Globus pallidus (tissue), 1 donor: ENCODE measurements at regions not wholly inside any gene's neighbourhood (a gene's known extent, or its start where the extent isn't known, plus 50 kb on each side); places are given as distances from the start of the nearest gene placed in this dataset.
"Not testable (repeated sequence)": the region's sequence is repeated elsewhere in the genome, so short reads cannot be mapped to it uniquely, and the experiment has no call there.

Experiments used
- DNase-seq: peaks from one replicate; pipeline ENCODE4 v3.0.0-alpha.2; 2015; ENCODE audit warnings: low spot score

DNA sequence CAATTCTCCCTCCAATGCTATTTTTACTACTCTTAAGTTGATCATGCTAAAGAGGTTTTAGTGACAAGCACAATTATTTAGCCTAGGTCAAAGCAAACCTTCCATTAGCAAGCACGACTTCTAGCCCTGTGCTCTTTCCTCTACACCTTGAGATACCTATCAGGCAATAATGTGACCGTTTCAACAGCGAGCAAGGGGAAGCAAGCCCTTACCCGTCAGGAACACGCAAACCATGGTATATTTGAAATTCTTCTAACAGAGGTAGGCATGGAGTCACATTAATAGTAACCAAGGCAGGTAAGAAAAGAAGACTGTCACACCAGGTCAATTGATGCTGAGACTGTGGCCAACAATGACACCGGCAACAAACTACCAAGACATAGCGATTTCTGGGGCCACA lies 68.9 kb upstream of the VGLL4 start:
- no peak for DNase-seq

DNA sequence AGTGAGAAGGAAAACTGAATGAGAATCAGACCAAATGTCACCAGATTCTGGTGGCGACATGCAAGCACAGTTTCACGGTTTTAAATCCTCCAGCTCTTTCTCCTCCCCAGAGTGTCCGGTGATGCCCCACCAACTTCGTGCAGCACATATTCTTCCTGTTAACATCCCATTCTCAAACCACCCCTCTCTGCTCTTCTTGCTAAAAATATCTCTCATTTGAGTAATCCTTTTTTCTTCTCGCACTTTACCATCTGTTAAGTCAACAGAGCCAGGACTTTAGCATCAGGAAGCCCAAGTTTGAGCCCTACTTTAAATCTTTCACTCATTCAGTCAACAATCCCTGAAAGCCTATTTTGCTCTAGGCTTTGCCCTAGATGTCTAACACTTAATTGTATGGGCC lies 68.2 kb upstream of the VGLL4 start:
- no peak for DNase-seq

DNA sequence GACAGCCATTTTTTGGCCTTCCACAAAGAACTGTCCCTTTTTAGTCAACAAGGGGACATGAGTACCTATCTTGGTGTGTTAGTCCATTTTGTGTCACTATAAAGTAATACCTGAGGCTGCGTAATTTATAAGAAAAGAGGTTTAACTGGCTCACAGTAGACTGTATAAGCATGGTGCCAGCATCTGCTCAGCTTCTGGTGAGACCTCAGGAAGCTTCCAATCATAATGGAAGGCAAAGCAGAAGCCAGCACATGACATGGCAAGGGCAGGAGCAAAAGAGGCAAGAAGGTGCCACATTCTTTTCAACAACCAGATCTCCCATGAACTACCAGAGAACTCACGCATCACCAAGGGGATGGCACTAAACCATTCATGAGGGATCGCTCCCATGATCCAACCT lies 66.1 kb upstream of the VGLL4 start:
- no peak for DNase-seq

DNA sequence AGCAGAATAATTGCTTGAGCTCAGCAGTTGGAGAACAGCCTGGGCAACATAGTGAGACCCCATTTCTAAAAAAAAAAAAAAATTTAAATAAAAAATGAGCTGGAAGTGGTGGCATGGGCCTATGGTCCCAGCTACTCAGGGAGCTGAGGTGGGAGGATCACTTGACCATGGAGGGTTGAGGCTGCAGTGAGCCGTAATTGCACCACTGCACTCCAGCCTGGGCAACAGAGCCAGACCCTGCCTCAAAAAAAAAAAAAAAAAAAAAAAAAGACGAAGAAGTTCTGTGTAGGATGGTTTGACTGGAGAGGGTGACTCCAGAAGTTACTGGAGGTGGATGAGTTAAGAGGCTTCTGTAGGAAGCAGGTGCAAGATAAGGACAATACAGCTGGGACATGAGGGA lies 63.4 kb upstream of the VGLL4 start:
- not testable (repeated sequence) for DNase-seq

DNA sequence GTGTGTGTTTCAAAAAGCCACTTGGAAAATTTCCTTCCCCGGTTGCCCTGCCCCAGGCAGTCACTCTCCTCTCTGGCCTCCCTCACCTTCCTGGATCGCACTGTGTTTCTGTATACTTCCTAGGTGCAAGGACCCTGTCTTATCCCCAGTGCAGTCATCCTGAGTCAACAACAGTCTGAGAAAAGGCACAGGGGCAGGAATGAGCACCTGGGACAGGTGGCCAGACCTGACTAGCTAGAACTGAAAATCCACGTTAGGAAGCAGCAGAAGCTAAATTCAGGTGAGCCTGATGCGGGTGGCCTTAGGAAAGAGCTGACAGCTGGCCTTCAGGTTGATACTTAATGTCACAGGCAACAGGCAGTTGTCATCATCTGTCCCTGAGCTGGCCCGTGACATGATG lies 62.9 kb upstream of the VGLL4 start:
- DNase-seq: no peak

DNA sequence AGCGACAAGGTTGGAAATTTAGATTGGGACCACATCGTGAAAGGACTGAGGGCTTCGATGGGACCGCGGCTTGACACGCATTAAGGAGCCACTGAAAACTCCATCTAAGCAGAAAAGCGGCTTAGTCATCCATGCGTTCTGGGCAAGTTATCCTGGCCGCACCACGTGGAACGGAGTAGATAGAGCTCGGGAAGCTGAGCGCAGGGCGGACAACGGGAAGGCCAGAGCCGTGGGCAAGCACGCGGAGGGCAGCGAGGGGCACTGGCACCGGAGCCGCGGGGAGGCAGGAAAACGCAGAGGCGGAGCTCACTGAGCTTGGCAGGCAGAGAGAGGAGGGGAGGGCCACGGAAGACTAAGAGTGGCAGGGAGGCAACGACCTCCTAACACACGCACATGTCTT lies 61.3 kb upstream of the VGLL4 start:
- DNase-seq: no peak

DNA sequence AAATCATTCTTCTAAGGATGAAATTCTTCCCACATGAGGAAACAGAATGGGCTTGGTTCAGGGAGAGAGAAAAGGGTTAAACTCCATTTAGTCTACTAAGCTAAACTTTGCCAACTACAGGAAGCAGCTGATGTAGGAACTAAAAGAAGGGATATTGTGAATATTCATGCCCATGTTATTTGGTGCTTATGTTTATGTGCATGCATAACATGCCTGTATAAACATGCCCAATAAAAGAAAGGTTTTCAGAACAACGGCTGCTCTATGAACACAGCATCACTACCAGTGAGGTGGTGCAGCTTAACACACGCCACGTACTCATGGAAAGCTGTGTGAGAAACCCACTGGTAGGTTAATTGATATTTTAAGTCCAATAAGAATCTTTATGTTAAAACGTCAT lies 59.4 kb upstream of the VGLL4 start:
- no peak for DNase-seq

DNA sequence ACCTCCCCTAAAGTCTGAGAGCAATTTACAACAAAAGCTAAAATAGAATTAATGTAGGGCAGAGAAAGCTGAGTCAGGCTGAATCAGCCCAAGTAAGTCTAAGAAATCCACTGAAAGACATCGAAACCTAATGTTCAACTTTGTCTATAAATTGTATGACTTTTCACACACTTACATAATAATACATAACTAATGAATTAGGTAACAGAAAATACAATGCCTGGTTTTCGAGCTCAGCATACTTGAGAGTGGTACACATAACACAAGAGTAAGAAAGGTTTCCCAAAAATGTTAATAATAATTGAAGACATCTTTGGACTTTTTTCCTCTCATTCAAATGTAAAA lies 55.3 kb upstream of the VGLL4 start:
- no peak for DNase-seq

DNA sequence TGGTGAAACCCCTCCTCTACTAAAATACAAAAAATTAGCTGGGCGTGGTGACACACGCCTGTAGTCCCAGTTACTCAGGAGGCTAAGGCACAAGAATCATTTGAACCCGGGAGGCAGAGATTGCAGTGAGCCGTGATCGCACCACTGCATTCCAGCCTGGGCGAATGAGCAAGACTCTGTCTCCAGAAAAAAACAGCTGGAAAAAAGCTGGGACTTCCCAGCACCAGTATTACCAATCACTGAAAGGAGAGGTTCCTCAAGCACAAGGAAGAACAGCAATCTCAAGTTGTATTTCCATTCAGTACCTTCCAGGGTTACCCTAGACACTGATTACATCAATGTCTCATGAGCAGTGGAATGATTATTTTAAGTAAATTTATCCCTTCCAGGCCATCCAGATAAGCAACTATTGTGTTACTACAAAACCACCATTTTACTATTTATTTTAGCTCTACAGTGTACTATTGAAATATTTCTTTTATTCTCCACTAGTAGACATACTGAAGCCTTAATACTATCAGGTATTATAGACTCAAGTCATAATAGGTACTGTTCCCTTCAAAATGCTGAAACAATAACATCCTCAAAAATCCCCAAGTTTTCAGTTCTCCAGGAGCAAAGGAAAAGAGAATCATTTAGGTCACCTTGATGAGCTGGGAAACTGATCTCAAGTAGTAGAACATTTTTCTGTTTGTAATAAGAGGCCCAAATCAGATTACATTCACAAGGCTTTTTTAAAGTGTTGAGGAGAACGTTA lies 54.8 kb upstream of the VGLL4 start:
- DNase-seq: no peak

DNA sequence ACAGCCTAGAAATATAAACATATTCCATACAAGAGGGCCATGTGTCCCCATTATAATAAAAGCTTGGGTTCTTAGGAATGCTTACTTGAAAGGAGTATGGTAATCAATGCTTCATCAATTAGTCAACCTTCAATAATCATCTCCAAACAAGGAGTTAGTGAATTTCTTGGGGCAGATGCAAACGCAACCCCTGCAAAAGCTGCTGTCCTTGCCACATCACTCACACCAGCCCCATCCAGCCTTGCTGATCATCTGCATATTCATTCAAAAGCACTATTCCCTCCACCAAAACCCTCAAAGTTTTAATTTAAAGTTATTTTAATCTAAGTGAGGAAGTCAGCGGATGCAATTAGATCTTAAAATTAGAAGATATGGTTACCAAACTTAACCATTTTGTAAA lies 54.0 kb upstream of the VGLL4 start:
- DNase-seq: no peak

DNA sequence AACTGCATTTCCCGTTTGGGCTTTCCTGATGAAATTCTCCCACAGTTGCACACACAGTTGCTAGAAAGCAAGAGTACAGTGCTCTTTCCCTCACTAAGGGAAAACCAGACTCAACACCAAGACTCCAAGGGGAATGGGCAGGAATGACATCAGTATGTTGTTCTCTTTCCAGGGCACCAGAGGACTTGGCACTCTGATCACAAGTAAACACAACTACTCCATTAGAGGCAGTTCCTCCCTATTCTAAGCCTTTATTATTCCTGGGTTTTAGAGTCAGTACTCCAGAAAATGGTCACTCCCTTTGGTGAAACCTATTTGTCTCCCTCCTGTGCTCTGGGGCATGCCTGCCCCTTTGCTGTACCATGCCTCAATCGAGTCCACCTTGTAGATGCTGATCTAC lies 52.3 kb upstream of the VGLL4 start:
- DNase-seq: no peak
